DMS 273 (cell line): ENCODE measurements at regions not wholly inside any gene's neighbourhood (a gene's known extent, or its start where the extent isn't known, plus 50 kb on each side); places are given as distances from the start of the nearest gene placed in this dataset.

Experiments used
- DNase-seq: peaks from one replicate; lab custom pipeline; 2025; ENCODE audit not compliant: unreplicated experiment; lab: John Stamatoyannopoulos, UW

DNA sequence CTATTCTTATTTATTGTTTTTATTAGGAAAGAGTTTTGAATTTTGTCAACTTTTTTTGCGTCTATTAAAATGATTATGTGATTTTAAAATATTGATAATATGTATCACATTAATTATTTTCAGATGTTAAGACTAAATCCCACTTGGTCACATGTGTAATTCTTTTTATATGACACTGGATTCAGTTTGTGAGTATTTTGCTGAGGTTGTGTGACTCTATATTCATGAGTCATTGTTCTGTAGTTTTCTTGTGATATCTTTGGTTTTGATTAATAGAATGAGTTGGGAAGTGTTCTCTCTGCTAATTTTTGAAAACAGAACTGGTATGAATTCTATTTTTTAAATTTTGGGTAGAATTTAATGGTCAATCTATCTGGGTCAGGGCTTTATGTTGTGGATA is 317.9 kb downstream of the ETS1 start:
- DNase-seq = no peak

DNA sequence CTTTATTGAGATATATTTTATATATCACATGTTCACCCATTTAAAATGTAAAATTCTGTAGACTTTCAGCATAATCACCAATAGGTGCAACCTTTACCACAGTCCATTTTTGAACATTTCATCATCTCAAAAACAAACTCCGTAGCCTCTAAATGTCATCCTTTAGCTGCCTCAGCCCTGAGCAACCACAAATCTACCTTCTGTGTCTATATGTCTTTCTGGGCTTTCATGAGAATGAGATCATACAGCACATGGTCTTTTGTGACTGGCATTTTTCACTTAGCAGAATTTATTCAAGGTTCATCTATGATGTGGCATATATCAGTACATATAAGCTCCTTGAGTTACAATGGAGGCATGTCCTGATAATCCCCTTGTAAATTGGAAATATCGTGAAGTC is 320.5 kb downstream of the ETS1 start:
- DNase-seq = no peak

DNA sequence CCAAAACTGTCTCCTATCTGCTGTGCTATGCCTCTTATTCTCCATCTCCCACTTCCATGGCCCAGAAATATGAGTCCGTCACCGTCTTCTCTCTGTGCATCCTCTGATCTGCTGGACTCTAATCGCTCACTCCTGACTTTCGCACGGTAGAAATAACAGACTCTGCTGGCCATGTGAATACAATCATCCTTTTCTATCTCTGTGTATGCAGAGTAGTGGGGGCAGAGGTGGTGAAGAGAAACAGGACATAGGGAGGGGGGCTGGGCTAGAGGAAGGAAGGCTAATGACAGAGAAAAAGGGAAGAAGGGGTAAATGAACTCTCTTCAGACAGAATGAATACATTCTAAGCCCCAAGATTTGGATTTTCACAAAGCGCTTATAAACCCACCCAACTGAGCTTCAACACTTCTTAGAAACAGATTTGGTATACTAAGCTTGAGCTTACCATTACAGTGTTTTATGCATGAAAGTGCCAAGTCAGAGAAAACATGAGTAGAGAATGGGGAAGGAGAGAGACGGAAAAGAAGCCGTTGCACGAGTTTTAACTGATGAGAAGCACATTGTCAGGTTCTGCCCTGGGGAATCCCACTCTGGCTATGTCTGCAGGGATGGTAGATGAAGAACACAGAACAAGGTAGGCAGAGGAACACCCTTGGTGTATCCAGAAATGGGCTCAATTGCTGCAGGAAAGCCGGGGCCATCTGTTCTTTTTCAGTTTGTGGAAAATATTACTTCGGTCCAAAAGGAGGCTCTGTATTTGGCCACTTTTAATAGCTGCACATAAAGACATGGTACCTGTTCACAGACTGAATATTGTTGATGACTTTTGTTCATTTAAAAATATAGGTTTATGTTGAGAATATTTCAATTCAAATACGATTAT is 324.7 kb downstream of the ETS1 start:
- DNase-seq = no peak

DNA sequence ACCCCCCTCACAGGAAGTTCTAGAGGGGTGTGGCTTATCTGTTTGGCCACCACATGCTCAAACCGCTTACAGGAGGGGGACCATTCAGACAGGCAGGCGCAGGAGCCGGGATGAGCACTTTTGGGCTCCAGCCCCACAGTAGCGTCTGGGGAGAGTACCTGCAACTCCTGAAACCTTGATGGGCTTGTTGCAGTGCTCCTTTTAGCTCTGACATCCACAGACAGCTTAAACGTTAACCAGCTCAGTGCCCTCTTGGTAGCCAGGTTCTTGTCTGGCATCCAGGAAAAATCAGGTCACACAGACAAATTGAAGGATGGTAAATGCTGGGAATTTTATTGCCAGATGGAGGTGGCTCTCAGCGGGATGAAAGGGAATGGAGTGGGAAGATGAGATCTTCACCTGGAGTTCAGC is 326.3 kb downstream of the ETS1 start:
- DNase-seq = peak; percentile 46

DNA sequence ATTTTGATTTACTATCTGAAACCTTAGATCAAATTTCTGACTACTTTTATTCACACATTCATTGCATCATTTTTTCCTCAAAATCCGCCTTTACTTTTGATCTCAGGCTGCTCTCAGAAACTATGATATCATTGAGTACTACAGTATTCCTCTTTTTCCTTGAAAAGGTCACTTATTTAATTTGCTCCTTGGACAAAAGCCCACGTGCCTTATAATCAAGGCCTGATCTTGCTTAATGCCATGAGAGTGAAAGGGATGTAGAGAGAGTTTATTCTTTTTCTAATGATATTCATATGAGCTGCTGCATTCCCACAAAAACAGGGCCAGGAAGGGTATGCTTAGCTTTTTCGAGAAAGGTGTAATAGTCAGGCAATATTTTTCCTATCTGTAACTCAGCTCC is 327.0 kb downstream of the ETS1 start:
- no peak for DNase-seq

DNA sequence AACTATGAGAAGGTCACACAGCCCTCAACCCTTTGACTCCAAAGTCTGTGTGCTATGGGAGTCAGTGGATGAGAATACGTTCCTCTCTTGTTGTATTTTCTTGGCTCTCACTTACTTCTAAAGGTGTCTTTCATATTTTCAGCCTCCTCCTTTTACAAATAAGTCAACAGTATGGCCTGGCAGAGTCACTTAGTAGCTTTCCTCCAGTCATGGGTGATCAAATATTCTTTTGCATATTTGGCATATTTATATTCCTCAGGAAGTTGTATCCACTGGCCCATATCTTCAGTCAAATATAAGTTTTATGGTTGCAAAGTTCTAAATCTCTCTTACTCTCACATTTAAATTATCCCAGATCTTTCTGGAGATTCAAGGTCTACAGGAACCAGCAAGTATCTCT is 327.5 kb downstream of the ETS1 start:
- no peak for DNase-seq

DNA sequence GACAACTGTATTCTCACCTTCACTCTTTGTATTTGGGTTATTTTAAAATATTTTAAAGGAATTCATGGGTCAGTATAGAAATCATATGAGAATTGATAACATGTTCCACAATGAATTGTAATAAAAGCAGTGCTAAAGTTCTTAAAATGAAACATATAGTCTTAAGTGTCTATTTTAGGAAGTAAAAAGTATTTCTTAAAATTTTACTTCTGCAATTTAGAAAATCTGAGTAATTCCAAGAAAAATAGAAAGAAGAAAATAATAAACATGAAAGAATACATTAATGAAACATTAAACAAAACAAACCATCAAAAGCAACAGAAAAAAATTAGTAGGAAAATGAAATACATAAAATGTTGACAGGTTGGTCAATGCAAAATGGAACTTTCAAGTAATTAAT is 332.4 kb downstream of the ETS1 start:
- no peak for DNase-seq

DNA sequence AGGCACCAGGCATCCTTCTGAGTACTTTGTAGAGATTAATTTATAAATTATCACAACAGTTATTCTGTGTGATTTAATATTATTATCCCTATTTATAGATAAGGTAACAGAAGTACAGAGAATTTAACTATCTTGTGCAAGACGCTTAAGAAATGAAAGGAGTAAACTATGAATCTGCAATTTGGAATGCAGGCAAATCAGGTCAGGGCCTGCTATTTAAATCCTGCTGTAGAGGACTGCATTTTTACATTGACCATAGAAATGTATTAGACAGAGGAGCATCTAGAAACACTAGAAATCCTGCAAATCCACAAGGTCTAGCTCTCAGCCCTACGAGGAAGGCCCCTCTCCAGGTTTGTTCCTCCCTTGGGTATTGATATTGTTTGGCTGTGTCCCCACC is 336.2 kb downstream of the ETS1 start:
- DNase-seq = no peak

DNA sequence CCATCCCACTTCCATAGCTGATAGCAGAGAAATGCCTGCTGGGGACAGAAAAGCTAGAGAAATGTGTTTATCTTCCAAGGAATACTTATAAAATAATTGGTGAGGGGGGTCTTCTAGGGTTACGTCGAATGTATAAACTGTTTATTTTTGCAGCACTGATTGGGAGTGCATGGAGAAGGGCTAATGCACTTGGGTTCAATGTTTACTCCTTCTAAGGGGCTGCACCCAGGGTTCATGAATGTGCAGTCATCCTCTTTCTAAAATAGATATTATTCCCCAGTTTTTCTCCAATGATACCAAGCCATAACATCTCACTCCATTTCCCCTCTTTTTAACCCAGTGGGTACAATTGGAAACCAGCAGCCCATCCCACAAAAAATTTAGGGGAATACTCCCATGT is 336.9 kb downstream of the ETS1 start:
- no peak for DNase-seq

DNA sequence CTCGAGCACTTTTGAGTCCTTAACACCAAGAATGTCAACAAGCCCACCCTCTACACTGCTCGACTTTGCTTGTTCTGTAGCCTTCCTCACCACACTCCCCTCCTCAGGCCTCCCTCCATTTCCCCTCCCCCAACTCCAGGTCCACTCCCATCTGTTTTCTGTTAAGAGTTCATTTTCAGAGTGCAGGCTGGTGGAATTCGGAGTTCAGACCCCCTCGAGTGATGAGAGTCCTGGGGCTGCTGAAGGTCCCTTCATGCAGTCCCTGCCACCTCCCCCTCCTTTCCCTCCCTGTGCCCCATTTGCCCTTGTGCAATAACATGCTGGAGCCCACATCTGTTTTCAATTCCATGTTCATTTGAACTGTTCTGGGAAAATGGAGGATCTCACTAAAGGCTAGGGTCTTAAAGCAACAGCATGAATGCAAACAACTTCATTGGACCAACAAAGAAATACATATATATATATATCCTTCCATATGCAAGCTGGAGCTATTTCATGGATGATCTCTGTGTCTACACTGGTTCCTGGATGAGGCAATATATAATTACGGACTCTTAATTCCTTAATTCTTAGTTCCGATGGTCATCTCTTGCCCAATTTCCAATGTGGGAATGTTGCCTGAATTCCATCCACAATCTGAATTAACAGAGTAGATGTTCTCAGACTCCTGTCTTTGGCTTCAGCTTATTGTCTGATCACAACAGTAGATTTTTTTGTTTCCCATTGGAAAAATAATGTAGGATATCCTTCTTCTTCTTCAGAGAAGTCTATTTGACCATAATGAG is 340.4 kb downstream of the ETS1 start:
- no peak for DNase-seq

DNA sequence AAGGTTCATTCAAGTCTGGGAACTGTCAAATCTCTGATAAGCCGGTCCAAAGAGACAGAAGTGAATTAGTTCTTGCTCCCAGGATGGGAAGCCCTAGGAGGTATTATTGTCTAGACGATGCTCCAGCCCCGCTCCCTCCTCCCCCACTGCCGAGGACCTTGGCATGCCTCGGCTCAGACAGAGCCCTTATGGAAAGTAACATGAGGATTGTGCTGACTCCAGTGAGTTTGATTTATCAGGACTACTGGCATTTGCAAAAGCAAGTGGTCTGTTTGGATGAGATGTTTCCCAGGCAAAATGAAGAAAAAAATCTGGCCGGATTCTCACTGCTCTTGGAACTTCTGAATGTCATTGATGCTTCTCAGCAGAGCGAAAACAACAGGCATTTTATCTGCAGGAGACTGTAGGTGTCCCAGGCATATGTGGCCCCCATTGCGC is 341.0 kb downstream of the ETS1 start:
- no peak for DNase-seq

DNA sequence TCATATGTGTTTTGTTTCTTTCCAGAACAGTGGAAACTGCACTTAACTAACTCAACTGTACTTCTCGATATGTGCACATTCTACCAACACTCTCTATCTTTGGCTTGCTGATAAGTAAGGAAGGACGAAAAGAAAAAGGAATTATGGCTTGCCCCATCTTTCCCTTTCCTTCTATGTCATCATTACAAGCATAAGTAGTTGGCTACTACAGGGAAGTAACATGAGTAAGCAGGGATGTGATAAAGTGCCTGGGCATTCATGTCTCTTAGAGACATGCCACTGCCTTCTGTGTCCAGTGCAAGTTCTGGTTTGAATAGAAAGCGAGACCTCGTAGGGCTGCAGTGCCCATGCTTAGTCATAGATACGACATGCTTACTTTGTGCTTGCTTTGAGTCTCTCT is 342.5 kb downstream of the ETS1 start:
- DNase-seq = no peak

DNA sequence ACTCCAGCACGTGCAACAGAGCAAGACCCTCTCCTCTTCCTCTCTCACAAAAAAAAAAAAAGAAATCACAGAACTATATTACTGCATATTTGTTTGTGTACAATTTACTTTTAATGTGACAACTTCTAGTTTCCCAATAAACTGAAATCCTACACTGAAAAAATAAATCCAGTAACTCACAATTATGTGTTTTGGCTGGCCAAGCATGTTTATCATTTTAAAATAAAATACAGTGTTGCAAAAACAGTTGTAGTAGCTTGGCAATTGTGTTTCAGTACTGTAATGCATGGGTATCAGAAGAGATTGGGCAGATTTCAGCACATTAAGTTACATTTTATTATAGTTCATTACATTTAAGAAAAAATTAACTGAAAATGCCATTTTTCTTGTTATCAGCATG is 344.9 kb downstream of the ETS1 start:
- no peak for DNase-seq

DNA sequence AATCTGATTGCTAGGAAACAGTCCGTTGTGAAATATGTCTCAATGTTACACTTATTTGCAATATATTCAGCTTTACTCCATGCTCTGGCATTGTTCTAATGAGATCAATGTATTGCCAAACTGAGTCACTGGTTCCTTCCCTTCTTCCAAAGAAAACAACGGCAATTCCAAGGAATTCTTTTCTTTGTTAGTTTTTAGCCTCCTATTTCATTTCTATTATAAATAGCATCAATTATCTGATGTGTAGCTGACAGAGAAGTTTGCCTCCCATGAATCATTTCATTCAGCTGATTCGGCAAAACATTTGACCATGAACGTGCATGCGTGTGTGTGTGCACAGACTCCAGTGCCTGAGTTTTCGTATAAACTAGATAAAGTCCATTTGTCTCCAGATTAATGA is 346.8 kb downstream of the ETS1 start:
- no peak for DNase-seq

DNA sequence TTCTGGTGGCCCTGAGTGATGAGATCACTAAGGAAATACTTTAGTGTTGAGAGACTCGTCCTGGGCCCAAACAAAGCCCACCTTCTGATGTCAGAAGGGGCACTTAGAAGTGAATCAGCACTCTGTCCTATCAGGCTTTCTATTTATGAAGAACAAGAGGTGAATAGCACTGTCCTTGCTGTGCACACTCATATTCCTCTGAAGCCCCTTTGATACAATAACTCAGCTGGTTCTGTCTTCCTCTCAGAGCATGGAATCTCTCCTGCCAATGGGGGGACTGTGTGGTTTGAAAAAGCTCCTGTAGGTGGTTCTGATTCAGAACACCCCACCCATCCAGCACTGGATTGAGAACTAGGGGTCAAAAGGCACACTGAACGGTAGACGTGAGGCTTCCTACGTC is 348.1 kb downstream of the ETS1 start:
- DNase-seq = no peak

DNA sequence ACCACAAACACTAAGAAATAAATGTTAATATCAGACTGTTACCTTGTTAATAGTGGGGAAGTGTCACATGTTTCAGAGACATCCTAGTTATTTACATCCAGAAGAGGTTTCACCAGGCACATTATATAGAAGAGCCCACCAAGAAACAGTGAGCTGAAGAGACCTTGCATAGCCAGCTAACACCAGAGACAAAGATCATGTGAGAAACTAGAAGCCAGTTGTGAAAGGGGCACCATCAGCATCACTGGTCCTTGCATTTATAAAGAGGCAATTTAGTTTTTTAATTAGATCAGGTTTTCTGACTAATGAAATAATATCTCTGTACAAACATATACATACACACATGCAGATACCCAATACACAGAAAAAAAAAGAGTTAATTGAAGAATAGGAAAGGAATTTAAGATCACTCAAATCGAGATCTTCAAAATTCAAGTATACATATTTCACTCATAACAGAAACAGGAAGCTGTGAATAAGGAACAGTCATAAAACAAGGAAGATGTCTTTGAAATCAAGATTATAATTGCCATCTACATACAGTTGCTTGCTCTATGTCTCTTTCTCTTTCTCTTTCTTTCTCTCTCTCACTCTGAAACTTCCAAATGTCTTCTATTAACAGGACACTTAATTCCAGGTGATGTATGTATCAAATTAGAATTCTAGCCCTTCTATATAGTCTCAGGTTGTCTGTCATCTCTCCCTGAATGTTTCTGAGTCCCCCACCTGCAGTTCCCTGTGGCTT is 348.7 kb downstream of the ETS1 start:
- no peak for DNase-seq

DNA sequence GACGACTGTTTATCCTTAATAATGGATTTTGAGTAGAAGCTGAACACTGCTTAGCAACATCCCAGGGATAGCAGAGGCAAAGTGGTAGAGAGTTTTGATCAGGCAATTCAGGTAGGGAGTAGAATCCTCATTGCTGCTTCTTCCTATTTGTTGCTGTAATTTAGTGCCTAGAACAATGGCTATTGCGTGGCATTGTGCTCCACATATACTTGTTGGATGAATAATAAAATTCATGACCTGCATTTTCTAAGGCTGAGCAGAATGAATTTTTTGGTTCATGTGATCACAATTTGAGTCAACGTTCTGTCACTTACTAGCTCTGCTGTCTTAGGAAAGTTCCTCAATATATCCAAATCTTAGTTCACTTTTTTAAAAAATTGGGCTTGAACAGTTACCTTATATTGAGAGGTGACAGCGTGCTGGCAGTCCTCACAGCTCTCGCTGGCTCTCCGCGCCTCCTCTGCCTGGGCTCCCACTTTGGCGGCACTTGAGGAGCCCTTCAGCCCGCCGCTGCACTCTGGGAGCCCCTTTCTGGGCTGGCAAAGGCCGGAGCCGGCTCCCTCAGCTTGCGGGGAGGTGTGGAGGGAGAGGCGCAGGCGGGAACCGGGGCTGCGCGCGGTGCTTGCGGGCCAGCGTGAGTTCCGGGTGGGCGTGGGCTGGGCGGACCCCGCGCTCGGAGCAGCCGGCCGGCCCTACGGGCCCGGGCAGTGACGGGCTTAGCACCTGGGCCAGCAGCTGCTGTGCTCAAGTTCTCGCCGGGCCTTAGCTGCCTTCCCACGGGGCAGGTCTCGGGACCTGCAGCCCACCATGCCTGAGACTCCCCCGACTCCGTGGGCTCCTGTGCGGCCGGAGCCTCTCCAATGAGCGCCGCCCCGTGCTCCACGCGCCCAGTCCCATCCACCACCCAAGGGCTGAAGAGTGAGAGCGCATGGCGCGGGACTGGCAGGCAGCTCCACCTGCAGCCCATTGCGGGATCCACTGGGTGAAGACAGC is 350.6 kb downstream of the ETS1 start:
- no peak for DNase-seq

DNA sequence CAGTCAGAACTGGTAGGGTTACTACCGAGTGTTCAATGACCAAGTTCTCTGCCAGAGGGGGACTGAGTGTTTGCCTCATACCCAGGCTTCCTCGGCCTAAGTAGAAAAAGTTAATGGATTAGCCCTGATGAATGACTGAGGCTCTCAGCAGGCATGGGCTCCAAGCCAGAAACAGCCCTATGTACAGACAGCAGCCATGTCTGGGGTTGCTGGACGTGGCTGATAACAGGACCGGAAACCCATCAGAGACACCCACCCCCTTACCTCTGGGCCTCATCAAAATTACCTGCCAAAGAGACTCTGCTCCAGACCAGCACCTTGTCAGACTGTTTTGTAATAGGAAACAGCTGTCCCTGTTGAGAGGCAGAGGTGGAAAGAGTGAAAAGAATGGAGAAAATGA is 351.4 kb downstream of the ETS1 start:
- peak; percentile 3 for DNase-seq

DNA sequence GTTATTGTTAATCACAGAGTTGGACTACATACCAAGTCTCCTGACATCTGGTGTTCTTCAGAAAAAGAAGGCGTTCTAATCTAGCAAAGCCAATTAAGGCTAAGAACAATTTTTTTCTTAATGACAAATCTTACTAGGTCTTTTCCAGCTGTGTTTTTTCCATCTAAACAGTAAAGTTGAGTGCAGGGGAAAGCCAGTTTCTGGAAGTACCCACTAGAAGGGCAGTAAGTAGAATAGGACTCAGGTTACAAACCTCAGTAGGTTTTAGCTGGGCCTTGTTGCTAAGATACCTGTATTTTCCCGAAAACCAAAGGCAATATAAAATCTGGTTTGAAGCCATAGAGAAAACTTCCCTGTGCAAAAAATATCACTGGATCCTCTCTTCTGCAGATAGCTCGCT is 351.9 kb downstream of the ETS1 start:
- DNase-seq = peak; percentile 15

DNA sequence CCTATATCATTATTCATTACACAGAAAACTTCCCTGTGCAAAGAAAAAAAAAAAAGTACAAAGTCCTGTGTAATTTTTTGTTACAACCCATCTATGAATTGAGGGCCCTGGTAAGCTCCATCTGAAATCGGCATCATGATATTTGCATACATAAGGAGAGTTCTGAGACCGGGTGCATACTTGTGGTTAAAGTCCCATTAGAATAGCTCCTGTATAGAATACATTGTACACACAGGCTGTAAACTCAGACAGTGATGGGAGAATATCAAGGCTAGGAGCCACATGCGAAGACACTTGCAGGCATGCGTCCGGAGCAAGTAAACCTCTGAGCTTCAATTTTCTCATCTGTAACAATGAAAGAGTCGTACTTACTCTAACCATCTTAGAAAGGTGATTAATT is 353.2 kb downstream of the ETS1 start:
- no peak for DNase-seq
